Sigmoid colon (tissue), 6 donors: ENCODE measurements at regions not wholly inside any gene's neighbourhood (a gene's known extent, or its start where the extent isn't known, plus 50 kb on each side); places are given as distances from the start of the nearest gene placed in this dataset.
"Not testable (repeated sequence)": the region's sequence is repeated elsewhere in the genome, so short reads cannot be mapped to it uniquely, and the experiment has no call there.

ENCODE experiments used
- DNase-seq: peaks from one replicate; pipeline ENCODE4 v3.0.0-alpha.2; 2019
- H3K27ac ChIP-seq, 4 donors: fragments of 200-600 bp; sonication (generic); one replicate each; pipeline ENCODE4 v1.5.1; 2016 to 2019; ENCODE audit warnings: mild to moderate bottlenecking in 1 of 4
- H3K27me3 ChIP-seq, 3 donors: fragments of 200-600 bp; sonication (generic); one replicate each; pipeline ENCODE4 v1.5.1; 2019; ENCODE audit warnings: mild to moderate bottlenecking in 1 of 3
- H3K36me3 ChIP-seq, 4 donors: fragments of 200-600 bp; sonication (generic); one replicate each; pipeline ENCODE4 v1.5.1; 2016 to 2019
- H3K4me1 ChIP-seq, 4 donors: fragments of 200-600 bp; sonication (generic); one replicate each; pipeline ENCODE4 v1.5.1; 2017 to 2019
- H3K4me3 ChIP-seq, 4 donors: fragments of 200-600 bp; sonication (generic); one replicate each; pipeline ENCODE4 v1.5.1; 2017 to 2019; ENCODE audit warnings: mild to moderate bottlenecking in 2 of 4, moderate library complexity in 1 of 4
- H3K9me3 ChIP-seq, 4 donors: fragments of 200-600 bp in 3 of 4; sonication (generic) in 3 of 4; one replicate each; pipeline versions ENCODE4 v1.5.1 to v1.6.1; 2013 to 2019
- CTCF ChIP-seq, 4 experiments: fragments of 450-650 bp in 3 of 4; fragments of 200-600 bp in 1 of 4; IDR thresholded peaks; one replicate each; pipeline ENCODE4 v1.5.1; 2016 to 2019; ENCODE audit warnings: antibody characterized with exemption in 4 of 4, mild to moderate bottlenecking in 3 of 4, moderate library complexity in 2 of 4
- EP300 ChIP-seq, 4 donors: sonication (generic); formaldehyde crosslinking; IDR thresholded peaks; one replicate each; pipeline ENCODE4 v1.6.1; 2017; ENCODE audit warnings: antibody characterized with exemption in 4 of 4
- POLR2A ChIP-seq, 2 donors: fragments of 450-650 bp; IDR thresholded peaks; one replicate each; pipeline ENCODE4 v1.6.1; 2016; ENCODE audit warnings: antibody characterized with exemption in 2 of 2, mild to moderate bottlenecking in 2 of 2, moderate library complexity in 2 of 2
- POLR2AphosphoS5 ChIP-seq, 4 donors: sonication (generic); formaldehyde crosslinking; IDR thresholded peaks; one replicate each; pipeline ENCODE4 v1.6.1; 2017; ENCODE audit warnings: antibody characterized with exemption in 4 of 4
- WGBS, 2 donors: extraction: QIAGEN DNeasy Blood & Tissue Kit; methylation state at CpG; one replicate each; pipeline ENCODE4 v1.1.7; 2013; 5-methylcytosine and 5-hydroxymethylcytosine counted together
- intact Hi-C: fragments of 100-400 bp; cut with DNase I; formaldehyde crosslinking; loops from one replicate; pipeline ENCODE4 v1.15.1; 2023
- donor health status: healthy with polysubstance abuse.
- donor health status: healthy.

DNA sequence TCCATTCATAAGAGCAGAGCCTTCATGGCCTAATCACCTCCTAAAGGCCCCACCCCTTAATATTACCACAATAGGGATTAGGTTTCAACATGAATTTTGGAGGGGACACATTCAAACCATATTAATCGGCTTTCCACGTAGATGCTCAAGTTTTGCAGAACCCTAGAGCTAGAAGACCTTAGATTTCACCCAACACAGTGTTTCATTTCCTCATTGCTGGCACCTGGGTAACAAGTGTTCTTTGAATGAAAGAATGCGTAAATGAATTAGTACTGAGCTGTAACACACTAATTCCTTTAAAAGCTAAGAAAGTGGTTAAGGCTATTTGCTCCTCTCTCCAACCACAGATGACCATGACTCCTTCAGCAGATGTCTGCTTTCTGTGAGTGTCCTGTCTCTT, 252.5 kb downstream of the SMAD2 start:
- DNase-seq: no peak
- H3K4me3 ChIP-seq: no peak overlapping the region
- H3K9me3 ChIP-seq: no peaks in the 10 kb centered on the region
- intact Hi-C loops: no loop called here
- WGBS, 2 donors: 85 to 92% methylated on average over 3 of the region's 3 CpGs
- TF ChIP-seq POLR2A (IDR thresholded peaks at IDR 0.05): no peak
- TF ChIP-seq POLR2AphosphoS5 (IDR thresholded peaks at IDR 0.05): no peak
- no peak for TF ChIP-seq CTCF (IDR thresholded peaks at IDR 0.05)
- no peak for TF ChIP-seq EP300 (IDR thresholded peaks at IDR 0.05)
- no peaks in the 10 kb centered on the region for H3K4me1 ChIP-seq
- H3K27ac ChIP-seq: no peak overlapping the region
- H3K27me3 ChIP-seq: no peaks in the 10 kb centered on the region
- no peaks in the 10 kb centered on the region for H3K36me3 ChIP-seq

- TF ChIP-seq CTCF (IDR thresholded peaks at IDR 0.05): no peak
- no peak for TF ChIP-seq POLR2AphosphoS5 (IDR thresholded peaks at IDR 0.05)
- no peak for TF ChIP-seq POLR2A (IDR thresholded peaks at IDR 0.05)
- no peak for TF ChIP-seq EP300 (IDR thresholded peaks at IDR 0.05)
Measured at GRCh38 chr18:47669815-47670214, 260.6 kb downstream of the SMAD2 start.

DNA sequence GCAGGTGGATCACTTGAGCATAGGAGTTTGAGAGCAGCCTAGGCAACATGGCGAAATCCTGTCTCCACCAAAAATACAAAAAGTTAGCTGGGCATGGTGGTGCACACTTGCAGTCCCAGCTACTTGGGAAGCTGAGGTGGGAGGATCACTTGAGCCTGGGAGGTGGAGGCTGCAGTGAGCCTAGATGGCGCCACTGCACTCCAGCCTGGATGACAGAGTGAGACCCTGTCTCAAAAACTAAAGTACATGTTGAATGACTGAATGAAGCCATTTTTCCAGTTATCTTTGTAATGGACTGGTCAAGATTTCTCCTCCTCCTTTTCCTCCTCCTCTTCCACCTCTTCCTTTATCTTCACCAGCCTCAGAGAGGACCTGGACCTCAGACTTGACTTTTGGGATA, 272.0 kb downstream of the SMAD2 start:
- Histone ChIP-seq H3K4me1 (no peaks in the 10 kb centered on the region), H3K27me3 (no peaks in the 10 kb centered on the region), H3K27ac (no peak overlapping the region), H3K4me3 (no peak overlapping the region), H3K9me3 (peaks cover 0 to 3% (median 0%) of the 10 kb centered on the region in 4 donors), H3K36me3 (no peaks in the 10 kb centered on the region)
- TF ChIP-seq POLR2A (IDR thresholded peaks at IDR 0.05): no peak
- no peak for TF ChIP-seq POLR2AphosphoS5 (IDR thresholded peaks at IDR 0.05)
- no peak for TF ChIP-seq CTCF (IDR thresholded peaks at IDR 0.05)
- no peak for TF ChIP-seq EP300 (IDR thresholded peaks at IDR 0.05)
- 85 to 86% methylated on average over 2 of the region's 2 CpGs for WGBS, 2 donors
- DNase-seq: no peak
- intact Hi-C loops: no loop called here

More at GRCh38 chr18:47669815-47670214, 260.6 kb downstream of the SMAD2 start:
- Histone ChIP-seq H3K9me3 (no peaks in the 10 kb centered on the region), H3K4me3 (no peak overlapping the region), H3K36me3 (no peaks in the 10 kb centered on the region), H3K4me1 (no peaks in the 10 kb centered on the region), H3K27ac (no peak overlapping the region), H3K27me3 (no peaks in the 10 kb centered on the region)
- whole genome bisulfite sequencing, 2 donors: 59 to 78% methylated on average over 3 of the region's 3 CpGs
- intact Hi-C loops: no loop called here
- no peak for DNase-seq

DNA sequence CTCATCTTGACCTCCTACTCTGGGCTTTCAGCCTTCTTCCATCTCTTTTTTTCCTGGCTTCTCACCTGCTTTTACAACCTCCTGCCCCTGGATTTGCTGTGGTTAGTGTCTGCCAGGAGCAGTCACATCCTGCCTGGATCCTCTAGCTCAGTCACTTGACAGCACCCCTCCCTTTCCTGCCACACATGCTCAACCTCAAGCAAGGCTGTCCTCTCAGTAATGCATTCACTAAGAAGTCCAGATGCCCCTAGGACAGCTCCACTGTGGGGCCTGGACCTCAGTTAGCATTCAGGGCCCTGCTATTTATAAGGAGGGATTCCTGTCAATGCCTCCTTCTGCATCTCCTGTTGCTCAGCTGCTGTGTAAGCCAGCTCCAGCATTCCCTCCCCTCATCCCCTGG, 275.5 kb downstream of the SMAD2 start:
- DNase-seq: no peak
- Histone ChIP-seq H3K4me3 (no peak overlapping the region), H3K27ac (no peak overlapping the region), H3K36me3 (no peaks in the 10 kb centered on the region), H3K9me3 (peaks cover 0 to 3% (median 0%) of the 10 kb centered on the region in 4 donors), H3K4me1 (no peaks in the 10 kb centered on the region), H3K27me3 (no peaks in the 10 kb centered on the region)
- intact Hi-C loops: no loop called here
- TF ChIP-seq CTCF (IDR thresholded peaks at IDR 0.05) (no peak), POLR2A (IDR thresholded peaks at IDR 0.05) (no peak), POLR2AphosphoS5 (IDR thresholded peaks at IDR 0.05) (no peak), EP300 (IDR thresholded peaks at IDR 0.05) (no peak)

DNA sequence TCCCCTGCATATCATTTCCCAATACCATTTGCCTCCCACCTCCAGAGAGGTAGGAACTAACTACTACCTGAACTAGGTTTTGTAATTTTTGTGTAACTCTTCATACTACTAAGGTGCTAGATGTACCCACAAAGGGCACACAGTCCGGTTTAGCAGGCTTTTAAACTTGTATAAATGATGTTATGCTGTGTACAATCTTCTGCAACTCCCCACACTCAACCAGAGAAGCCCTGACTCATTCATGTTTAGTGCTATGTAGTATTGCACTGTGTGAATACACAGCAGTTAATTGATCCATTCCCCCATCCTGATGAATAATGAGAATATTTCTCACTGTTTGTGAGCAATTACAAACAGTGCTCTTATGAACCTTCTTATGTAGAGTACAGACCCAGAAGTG, 285.6 kb downstream of the SMAD2 start:
- no peaks in the 10 kb centered on the region for H3K9me3 ChIP-seq
- no peak for TF ChIP-seq POLR2A (IDR thresholded peaks at IDR 0.05)
- no peak for TF ChIP-seq EP300 (IDR thresholded peaks at IDR 0.05)
- TF ChIP-seq CTCF (IDR thresholded peaks at IDR 0.05): no peak
- no peak for TF ChIP-seq POLR2AphosphoS5 (IDR thresholded peaks at IDR 0.05)
- no peaks in the 10 kb centered on the region for H3K4me1 ChIP-seq
- no peak overlapping the region for H3K27ac ChIP-seq
- no peak for DNase-seq
- no peaks in the 10 kb centered on the region for H3K36me3 ChIP-seq
- intact Hi-C loops: no loop called here
- no peak overlapping the region for H3K4me3 ChIP-seq
- 63 to 79% methylated on average over 1 of the region's 1 CpG for WGBS, 2 donors
- no peaks in the 10 kb centered on the region for H3K27me3 ChIP-seq

- WGBS, 2 donors: 28 to 72% methylated on average over 10 of the region's 10 CpGs
- H3K36me3 ChIP-seq, intact Hi-C loops, H3K27me3 ChIP-seq, H3K9me3 ChIP-seq, H3K27ac ChIP-seq, DNase-seq, H3K4me3 ChIP-seq, H3K4me1 ChIP-seq: not testable (repeated sequence)
Measured at GRCh38 chr18:47637551-47637950, 292.9 kb downstream of the SMAD2 start.
